Natural killer cell (primary cell): ENCODE measurements at regions not wholly inside any gene's neighbourhood (a gene's known extent, or its start where the extent isn't known, plus 50 kb on each side); places are given as distances from the start of the nearest gene placed in this dataset.
"Not testable (repeated sequence)": the region's sequence is repeated elsewhere in the genome, so short reads cannot be mapped to it uniquely, and the experiment has no call there.

Experiments
- ATAC-seq, 3 donors: fragments of 150-1000 bp in 2 of 3; fragments of 200-7000 bp in 1 of 3; cut with Tn5 transposase; 1 replicate in 1 of 3; 2 replicates in 2 of 3; pipeline ENCODE4 v1.10.0; 2021; ENCODE audit warnings: mild to moderate bottlenecking in 2 of 3, moderate library complexity in 2 of 3
- DNase-seq, 2 donors: peaks; one replicate each; pipeline versions ENCODE4 v3.0.0 to v3.0.0-alpha.2; 2013 to 2021; ENCODE audit warnings: mixed read lengths in 1 of 2
- H3K27ac ChIP-seq: one replicate; pipeline ENCODE4 v1.5.1; 2013; ENCODE audit warnings: mild to moderate bottlenecking, low read length
- H3K27me3 ChIP-seq: one replicate; pipeline ENCODE4 v1.6.1; 2013; ENCODE audit warnings: low read length; ENCODE audit not compliant: control insufficient read depth, insufficient read depth
- H3K36me3 ChIP-seq: one replicate; pipeline ENCODE4 v1.6.1; 2013; ENCODE audit warnings: low read length; ENCODE audit not compliant: control insufficient read depth, insufficient read depth
- H3K4me1 ChIP-seq: one replicate; pipeline ENCODE4 v1.6.1; 2013; ENCODE audit warnings: low read length; ENCODE audit not compliant: control insufficient read depth, insufficient read depth
- H3K4me3 ChIP-seq: one replicate; pipeline ENCODE4 v1.5.1; 2013; ENCODE audit warnings: low read length
- H3K9me3 ChIP-seq: one replicate; pipeline ENCODE4 v1.6.1; 2013; ENCODE audit warnings: low read length; ENCODE audit not compliant: control insufficient read depth, insufficient read depth
- H3K27ac Mint-ChIP-seq, 2 donors: one replicate each; pipeline ENCODE4 v1.8.0; 2022; ENCODE audit warnings: mild to moderate bottlenecking in 2 of 2, mixed read lengths in 2 of 2, moderate library complexity in 1 of 2
- H3K27me3 Mint-ChIP-seq, 2 donors: one replicate each; pipeline ENCODE4 v1.8.0; 2022; ENCODE audit warnings: low read depth in 2 of 2, mixed read lengths in 2 of 2
- H3K36me3 Mint-ChIP-seq: one replicate; pipeline ENCODE4 v1.8.0; 2022; ENCODE audit warnings: mixed read lengths
- H3K4me1 Mint-ChIP-seq, 2 donors: one replicate each; pipeline ENCODE4 v1.8.0; 2022; ENCODE audit warnings: mixed read lengths in 2 of 2
- H3K4me3 Mint-ChIP-seq: one replicate; pipeline ENCODE4 v1.8.0; 2022; ENCODE audit warnings: mild to moderate bottlenecking, moderate library complexity, mixed read lengths
- H3K9me3 Mint-ChIP-seq, 2 donors: one replicate each; pipeline ENCODE4 v1.8.0; 2022; ENCODE audit warnings: mixed read lengths in 2 of 2
- WGBS: methylation state at CpG from one replicate; pipeline ENCODE4 v1.1.7; 2013; ENCODE audit warnings: missing lambda C conversion rate; ENCODE audit not compliant: insufficient coverage; 5-methylcytosine and 5-hydroxymethylcytosine counted together
- intact Hi-C: fragments of 100-400 bp; cut with micrococcal nuclease; formaldehyde crosslinking; loops from one replicate; pipeline ENCODE4 v1.14.2; 2022
- TF ChIP-seq, protein P1 (sequence below): fragments of 200-600 bp; IDR thresholded peaks from one replicate; pipeline ENCODE4 v1.8.0; 2022; ENCODE audit warnings: antibody characterized with exemption

GRCh38 chr18:14949800-14950664, 202.1 kb downstream of the ANKRD30B start:
- WGBS, result 75% methylated on average over 9 of the region's 9 CpGs
- H3K36me3 Mint-ChIP-seq, result no peaks in the 10 kb centered on the region

DNA sequence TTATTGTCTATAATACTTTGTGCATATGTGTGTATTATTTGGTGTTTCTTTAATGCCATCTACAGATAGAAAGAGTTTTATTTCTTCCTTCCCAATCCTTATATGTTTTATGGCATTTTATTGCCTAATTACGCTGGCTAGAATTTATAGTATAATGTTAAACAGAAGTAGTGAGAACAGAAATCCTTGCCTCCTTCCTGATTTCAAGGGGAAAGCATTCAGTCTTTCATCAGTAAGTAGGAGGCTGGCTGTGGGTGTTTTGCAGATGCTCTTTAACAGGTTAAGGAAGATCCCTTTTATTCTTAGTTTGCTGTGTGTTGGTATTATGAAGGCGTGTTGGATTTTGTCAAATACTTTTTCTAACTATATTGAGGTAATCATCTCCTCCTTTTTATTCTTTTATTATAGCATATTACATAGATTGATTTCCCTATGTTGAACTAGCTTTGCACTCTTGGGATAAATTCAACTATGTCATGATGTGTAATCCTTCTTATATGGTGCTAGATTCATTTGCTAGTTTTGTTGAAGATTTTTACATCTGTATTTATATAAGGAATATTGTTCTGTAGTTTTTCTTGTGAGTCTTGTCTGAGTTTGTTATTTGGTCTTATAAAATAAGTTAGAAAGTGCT, 204.6 kb downstream of the ANKRD30B start:
- H3K9me3 Mint-ChIP-seq, H3K27ac ChIP-seq, ATAC-seq, H3K27me3 Mint-ChIP-seq, H3K9me3 ChIP-seq, H3K36me3 ChIP-seq, H3K4me1 Mint-ChIP-seq, H3K36me3 Mint-ChIP-seq, H3K4me3 Mint-ChIP-seq, H3K27ac Mint-ChIP-seq, intact Hi-C loops, H3K4me1 ChIP-seq, H3K27me3 ChIP-seq, DNase-seq, H3K4me3 ChIP-seq: not testable (repeated sequence)
- WGBS, result 100% methylated on average over 1 of the region's 2 CpGs

More at GRCh38 chr18:14949800-14950664, 202.1 kb downstream of the ANKRD30B start:
- Histone ChIP-seq H3K27ac (no peak overlapping the region), H3K4me1 (no peaks in the 10 kb centered on the region), H3K9me3 (no peaks in the 10 kb centered on the region), H3K4me3 (no peak overlapping the region), H3K27me3 (no peaks in the 10 kb centered on the region), H3K36me3 (no peaks in the 10 kb centered on the region)
- ATAC-seq (no peak), DNase-seq (no peak)
- H3K4me3 Mint-ChIP-seq, result no peak overlapping the region
- no peaks in the 10 kb centered on the region for H3K4me1 Mint-ChIP-seq
- no peaks in the 10 kb centered on the region for H3K27me3 Mint-ChIP-seq
- no peak overlapping the region for H3K27ac Mint-ChIP-seq
- intact Hi-C loops, result no loop called here
- TF ChIP-seq, protein P1, sequence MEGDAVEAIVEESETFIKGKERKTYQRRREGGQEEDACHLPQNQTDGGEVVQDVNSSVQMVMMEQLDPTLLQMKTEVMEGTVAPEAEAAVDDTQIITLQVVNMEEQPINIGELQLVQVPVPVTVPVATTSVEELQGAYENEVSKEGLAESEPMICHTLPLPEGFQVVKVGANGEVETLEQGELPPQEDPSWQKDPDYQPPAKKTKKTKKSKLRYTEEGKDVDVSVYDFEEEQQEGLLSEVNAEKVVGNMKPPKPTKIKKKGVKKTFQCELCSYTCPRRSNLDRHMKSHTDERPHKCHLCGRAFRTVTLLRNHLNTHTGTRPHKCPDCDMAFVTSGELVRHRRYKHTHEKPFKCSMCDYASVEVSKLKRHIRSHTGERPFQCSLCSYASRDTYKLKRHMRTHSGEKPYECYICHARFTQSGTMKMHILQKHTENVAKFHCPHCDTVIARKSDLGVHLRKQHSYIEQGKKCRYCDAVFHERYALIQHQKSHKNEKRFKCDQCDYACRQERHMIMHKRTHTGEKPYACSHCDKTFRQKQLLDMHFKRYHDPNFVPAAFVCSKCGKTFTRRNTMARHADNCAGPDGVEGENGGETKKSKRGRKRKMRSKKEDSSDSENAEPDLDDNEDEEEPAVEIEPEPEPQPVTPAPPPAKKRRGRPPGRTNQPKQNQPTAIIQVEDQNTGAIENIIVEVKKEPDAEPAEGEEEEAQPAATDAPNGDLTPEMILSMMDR, result no peak
- H3K9me3 Mint-ChIP-seq, result no peaks in the 10 kb centered on the region

DNA sequence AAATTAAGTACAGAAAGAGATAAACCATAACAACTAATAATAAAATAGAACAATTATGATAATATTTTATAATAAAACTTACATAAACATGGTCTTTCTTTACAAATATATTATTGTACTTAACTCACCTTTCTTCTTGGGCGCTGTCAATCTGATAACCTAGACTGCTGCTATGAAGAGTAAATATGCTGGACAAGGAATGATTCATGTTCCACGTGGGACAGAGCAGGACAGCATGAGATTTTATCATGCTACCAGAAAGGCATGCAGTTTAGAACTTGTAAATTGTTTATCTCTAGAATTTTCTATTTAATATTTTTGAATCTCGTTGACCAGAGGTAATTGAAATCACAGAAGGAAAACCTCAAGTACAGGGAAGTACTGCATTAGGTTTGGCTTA, 210.7 kb downstream of the ANKRD30B start:
- Histone ChIP-seq H3K36me3 (no peaks in the 10 kb centered on the region), H3K9me3 (no peaks in the 10 kb centered on the region), H3K4me1 (no peaks in the 10 kb centered on the region), H3K27ac (no peak overlapping the region), H3K27me3 (no peaks in the 10 kb centered on the region), H3K4me3 (no peak overlapping the region)
- WGBS, result 72% methylated on average over 3 of the region's 3 CpGs
- intact Hi-C loops, result no loop called here
- Mint-ChIP-seq H3K4me1 (no peaks in the 10 kb centered on the region), H3K27ac (no peak overlapping the region), H3K27me3 (no peaks in the 10 kb centered on the region), H3K4me3 (no peak overlapping the region), H3K9me3 (peaks cover 4 to 10% of the 10 kb centered on the region in 2 donors), H3K36me3 (no peaks in the 10 kb centered on the region)
- TF ChIP-seq, protein P1, result no peak
- DNase-seq (no peak), ATAC-seq (no peak)

DNA sequence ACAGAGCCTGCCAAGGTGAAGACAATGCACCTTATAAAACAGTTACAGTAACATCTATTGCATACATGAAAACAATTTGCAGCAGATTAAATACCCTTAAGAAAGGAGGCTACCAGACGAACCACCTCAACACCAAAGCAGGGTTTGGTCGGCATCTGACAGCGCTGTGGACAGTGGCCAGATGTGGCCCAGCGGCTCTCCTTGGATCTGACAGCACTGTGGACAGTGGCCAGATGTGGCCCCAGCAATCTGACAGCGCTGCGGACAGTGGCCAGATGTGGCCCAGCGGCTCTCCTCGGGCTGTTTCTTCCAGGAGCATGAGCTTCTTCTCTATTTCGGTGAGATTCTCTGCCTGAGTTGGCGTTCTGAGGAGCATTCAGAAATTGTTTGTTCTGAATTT, 211.6 kb downstream of the ANKRD30B start:
- WGBS, result 88% methylated on average over 10 of the region's 10 CpGs
- H3K4me1 Mint-ChIP-seq, result no peaks in the 10 kb centered on the region
- peaks cover 4 to 10% of the 10 kb centered on the region in 2 donors for H3K9me3 Mint-ChIP-seq
- H3K27me3 Mint-ChIP-seq, result no peaks in the 10 kb centered on the region
- TF ChIP-seq, protein P1, result no peak
- ATAC-seq, result no peak
- H3K4me3 ChIP-seq, result no peak overlapping the region
- no peaks in the 10 kb centered on the region for H3K9me3 ChIP-seq
- no peak overlapping the region for H3K27ac ChIP-seq
- H3K4me3 Mint-ChIP-seq, result no peak overlapping the region
- no peaks in the 10 kb centered on the region for H3K36me3 ChIP-seq
- intact Hi-C loops, result no loop called here
- no peaks in the 10 kb centered on the region for H3K4me1 ChIP-seq
- DNase-seq, result no peak
- H3K36me3 Mint-ChIP-seq, result no peaks in the 10 kb centered on the region
- H3K27ac Mint-ChIP-seq, result no peak overlapping the region
- no peaks in the 10 kb centered on the region for H3K27me3 ChIP-seq
